GM12892 (cell line): ENCODE measurements at regions not wholly inside any gene's neighbourhood (a gene's known extent, or its start where the extent isn't known, plus 50 kb on each side); places are given as distances from the start of the nearest gene placed in this dataset.

ENCODE experiments used
- DNase-seq: peaks from one replicate; pipeline ENCODE4 v3.0.0; 2011; ENCODE audit not compliant: insufficient read length
- FAIRE-seq: peaks from 2 replicates; lab custom pipeline; 2011; peaks lifted over from hg19 to GRCh38; lab: Jason Lieb, UNC
- POLR2A ChIP-seq: IDR thresholded peaks from 2 replicates; pipeline ENCODE4 v1.6.1; 2011; ENCODE audit warnings: low read depth, low read length, control low read depth
- POLR2AphosphoS5 ChIP-seq: IDR thresholded peaks from 2 replicates; pipeline ENCODE4 v1.6.1; 2011; ENCODE audit warnings: low read depth, low read length, control low read depth
- TAF1 ChIP-seq: IDR thresholded peaks from 2 replicates; pipeline ENCODE4 v1.6.1; 2011; ENCODE audit warnings: low read depth, mild to moderate bottlenecking, control low read depth, low read length, borderline replicate concordance

- TF ChIP-seq POLR2A (no peak), TAF1 (no peak), POLR2AphosphoS5 (no peak)
- DNase-seq (no peak), FAIRE-seq (no peak)
These were observed 263.0 kb downstream of the ETAA1 start for GRCh38 chr2:67660015-67660602.

DNA sequence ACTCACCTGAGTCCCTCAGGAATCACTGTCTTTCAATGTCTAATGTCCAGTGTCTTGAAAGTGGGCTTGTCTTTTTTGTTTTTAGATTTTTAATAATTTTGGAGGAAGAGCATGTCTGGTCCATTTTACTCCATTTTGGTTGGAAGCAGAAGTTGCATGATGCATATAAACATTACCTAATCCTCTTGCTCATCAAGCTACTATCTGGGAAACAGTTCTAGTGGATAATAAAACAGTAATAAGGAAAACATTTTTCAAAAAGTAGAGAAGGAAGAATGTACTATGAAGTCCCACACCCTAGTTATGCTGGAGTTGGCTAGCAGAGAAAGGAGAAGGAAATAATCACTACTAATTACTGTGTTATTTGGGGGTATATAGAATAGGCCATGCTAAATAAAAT, 263.7 kb downstream of the ETAA1 start:
- DNase-seq (no peak), FAIRE-seq (no peak)
- TF ChIP-seq POLR2A = no peak
- no peak for TF ChIP-seq POLR2AphosphoS5
- no peak for TF ChIP-seq TAF1

- FAIRE-seq (no peak), DNase-seq (no peak)
- TF ChIP-seq POLR2AphosphoS5 (no peak), TAF1 (no peak), POLR2A (no peak)
These were observed 265.1 kb downstream of the ETAA1 start for GRCh38 chr2:67662222-67662621.

- FAIRE-seq (no peak), DNase-seq (no peak)
- no peak for TF ChIP-seq TAF1
- no peak for TF ChIP-seq POLR2AphosphoS5
- no peak for TF ChIP-seq POLR2A
These were observed 266.6 kb downstream of the ETAA1 start for GRCh38 chr2:67663776-67664175.

DNA sequence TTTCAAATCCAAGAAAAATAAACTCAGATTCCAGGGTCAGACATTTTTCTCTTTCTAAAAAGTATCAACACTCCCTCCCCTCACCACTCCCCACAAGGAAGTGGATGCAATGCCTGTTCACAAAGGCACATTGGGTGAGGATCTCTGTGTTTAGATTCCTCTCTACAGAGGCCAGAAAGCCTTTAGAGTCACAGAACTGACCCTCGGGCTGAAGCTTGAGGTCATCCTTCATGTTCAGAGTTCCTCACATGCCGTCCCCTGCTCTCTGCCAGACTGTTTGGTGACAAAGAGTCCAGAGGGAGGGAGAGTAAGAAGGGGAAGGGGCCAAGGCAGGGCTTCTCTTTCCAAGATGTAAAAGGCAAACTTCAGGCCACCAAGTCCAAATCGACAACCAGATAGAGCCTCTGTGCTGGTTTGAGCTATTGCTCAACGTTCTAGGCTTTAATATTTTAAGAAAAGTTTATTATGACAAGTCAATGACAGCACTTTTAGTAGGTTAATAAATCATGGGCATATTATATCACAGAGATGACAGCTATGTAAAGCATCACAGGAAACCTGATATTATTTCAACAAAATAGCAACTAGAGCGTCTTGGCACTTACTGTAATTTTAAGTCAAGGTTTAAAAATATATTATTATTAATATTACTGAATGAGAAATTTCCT, 269.4 kb downstream of the ETAA1 start:
- FAIRE-seq (no peak), DNase-seq (no peak)
- TF ChIP-seq POLR2A (no peak), POLR2AphosphoS5 (no peak), TAF1 (no peak)

GRCh38 chr2:67667054-67667908, 270.1 kb downstream of the ETAA1 start:
- FAIRE-seq = no peak
- TF ChIP-seq TAF1 (no peak), POLR2A (no peak), POLR2AphosphoS5 (no peak)
- DNase-seq = no peak

DNA sequence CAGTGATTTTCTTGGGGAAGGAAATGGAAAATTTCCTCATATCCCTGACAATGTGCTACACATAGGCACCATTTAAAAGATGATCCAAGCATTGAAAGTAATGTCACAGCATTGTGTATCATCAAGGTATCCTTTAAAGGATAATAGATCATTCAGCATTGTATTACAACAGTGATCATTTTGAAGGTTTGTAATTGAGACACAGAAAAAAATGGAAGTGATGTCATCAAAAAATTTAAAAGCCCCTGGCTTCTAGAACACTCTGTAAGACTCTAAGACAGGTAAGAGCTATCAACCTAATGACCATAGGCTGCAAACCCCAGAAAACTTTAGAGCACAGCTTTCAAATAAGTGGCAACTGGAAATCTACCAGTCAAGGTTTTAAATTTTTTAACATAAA, 271.4 kb downstream of the ETAA1 start:
- TF ChIP-seq POLR2AphosphoS5 (no peak), POLR2A (no peak), TAF1 (no peak)
- no peak for FAIRE-seq
- DNase-seq = no peak

GRCh38 chr2:67669168-67669567, 272.0 kb downstream of the ETAA1 start:
- FAIRE-seq (no peak), DNase-seq (no peak)
- no peak for TF ChIP-seq TAF1
- TF ChIP-seq POLR2AphosphoS5 = no peak
- no peak for TF ChIP-seq POLR2A

GRCh38 chr2:67669766-67670165, 272.6 kb downstream of the ETAA1 start:
- TF ChIP-seq POLR2A = no peak
- no peak for DNase-seq
- FAIRE-seq = no peak

DNA sequence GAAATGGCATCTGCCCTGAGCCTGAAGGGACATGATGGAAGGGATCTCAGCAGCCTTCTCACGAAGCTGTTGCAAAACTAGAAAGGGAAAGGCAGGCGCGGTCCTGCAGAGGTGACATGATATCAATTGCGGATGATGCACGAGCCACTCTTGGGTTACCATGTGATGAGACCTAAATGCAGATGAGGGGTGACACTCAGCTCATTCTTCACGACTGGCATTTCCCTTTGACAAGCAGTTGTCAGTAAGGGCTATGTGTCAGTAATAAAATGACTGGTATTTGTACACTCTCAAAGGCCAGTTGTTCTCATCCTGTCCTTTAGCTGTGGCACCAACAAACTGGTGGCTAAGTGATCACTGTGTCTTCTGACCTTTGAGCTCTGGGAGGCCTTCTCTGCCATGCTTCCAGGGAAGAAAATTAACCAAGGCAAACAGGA, 273.6 kb downstream of the ETAA1 start:
- TF ChIP-seq POLR2A = no peak
- no peak for TF ChIP-seq TAF1
- no peak for TF ChIP-seq POLR2AphosphoS5
- FAIRE-seq (no peak), DNase-seq (no peak)
